Loucy (cell line): ENCODE measurements at regions not wholly inside any gene's neighbourhood (a gene's known extent, or its start where the extent isn't known, plus 50 kb on each side); places are given as distances from the start of the nearest gene placed in this dataset.
A peak's percentile ranks its signal among the peaks of the same experiment; 100 is the strongest.

Source experiments
- H2AFZ ChIP-seq: fragments of 200-600 bp; sonication (generic); 2 replicates; pipeline ENCODE4 v1.6.0; 2016; ENCODE audit warnings: antibody characterized with exemption, mild to moderate bottlenecking, low read length, moderate library complexity
- H3F3A ChIP-seq: fragments of 200-600 bp; 2 replicates; pipeline ENCODE4 v1.6.0; 2016; ENCODE audit warnings: antibody characterized with exemption, low read depth, mild to moderate bottlenecking
- H3K27me3 ChIP-seq: fragments of 200-600 bp; sonication (generic); 2 replicates; pipeline ENCODE4 v1.6.1; 2014; ENCODE audit warnings: low read length, mild to moderate bottlenecking; ENCODE audit not compliant: insufficient read depth, poor library complexity, severe bottlenecking
- H3K36me3 ChIP-seq: fragments of 200-600 bp; sonication (generic); 2 replicates; pipeline ENCODE4 v1.6.1; 2016; ENCODE audit warnings: low read length; ENCODE audit not compliant: insufficient read depth
- H3K4me1 ChIP-seq: fragments of 200-600 bp; sonication (generic); 2 replicates; pipeline ENCODE4 v1.5.1; 2014; ENCODE audit warnings: low read length, mild to moderate bottlenecking; ENCODE audit not compliant: insufficient read depth, poor library complexity, severe bottlenecking
- H3K4me2 ChIP-seq: fragments of 200-600 bp; sonication (generic); 2 replicates; pipeline ENCODE4 v1.6.0; 2014; ENCODE audit warnings: antibody characterized with exemption, low read length, low read depth, mild to moderate bottlenecking; ENCODE audit not compliant: poor library complexity, severe bottlenecking
- H3K4me3 ChIP-seq: fragments of 200-600 bp; sonication (generic); 2 replicates; pipeline ENCODE4 v1.5.1; 2014; ENCODE audit warnings: low read length, mild to moderate bottlenecking, mixed read lengths; ENCODE audit not compliant: poor library complexity, severe bottlenecking
- H3K79me2 ChIP-seq: fragments of 200-600 bp; sonication (generic); 2 replicates; pipeline ENCODE4 v1.6.1; 2014; ENCODE audit warnings: low read length; ENCODE audit not compliant: insufficient read depth
- H3K9ac ChIP-seq: fragments of 200-600 bp; sonication (generic); 2 replicates; pipeline ENCODE4 v1.6.0; 2014; ENCODE audit warnings: mild to moderate bottlenecking, low read depth, low read length, moderate library complexity; ENCODE audit not compliant: poor library complexity, severe bottlenecking
- H3K9me2 ChIP-seq: fragments of 200-600 bp; sonication (generic); replicated peaks from 2 replicates; pipeline ENCODE4 v1.6.1; 2016; ENCODE audit warnings: low read depth, low read length, mixed read lengths
- H3K9me3 ChIP-seq: fragments of 200-600 bp; sonication (generic); 2 replicates; pipeline ENCODE4 v1.6.1; 2014; ENCODE audit warnings: mild to moderate bottlenecking, antibody characterized with exemption, low read length, low read depth; ENCODE audit not compliant: insufficient read depth
- H4K20me1 ChIP-seq: fragments of 200-600 bp; sonication (generic); 2 replicates; pipeline ENCODE4 v1.6.0; 2014; ENCODE audit warnings: antibody characterized with exemption, low read length, mild to moderate bottlenecking; ENCODE audit not compliant: insufficient read depth, poor library complexity, severe bottlenecking
- EZH2phosphoT487 ChIP-seq: fragments of 200-600 bp; IDR thresholded peaks from 2 replicates; pipeline ENCODE4 v1.6.1; 2018; ENCODE audit warnings: antibody characterized with exemption, mild to moderate bottlenecking, moderate library complexity, borderline replicate concordance
- TF ChIP-seq, protein P1 (sequence below): fragments of 200-600 bp; sonication (generic); conservative IDR thresholded peaks from 2 replicates; pipeline ENCODE4 v1.5.1; 2014; ENCODE audit warnings: mild to moderate bottlenecking, antibody characterized with exemption, low read length

DNA sequence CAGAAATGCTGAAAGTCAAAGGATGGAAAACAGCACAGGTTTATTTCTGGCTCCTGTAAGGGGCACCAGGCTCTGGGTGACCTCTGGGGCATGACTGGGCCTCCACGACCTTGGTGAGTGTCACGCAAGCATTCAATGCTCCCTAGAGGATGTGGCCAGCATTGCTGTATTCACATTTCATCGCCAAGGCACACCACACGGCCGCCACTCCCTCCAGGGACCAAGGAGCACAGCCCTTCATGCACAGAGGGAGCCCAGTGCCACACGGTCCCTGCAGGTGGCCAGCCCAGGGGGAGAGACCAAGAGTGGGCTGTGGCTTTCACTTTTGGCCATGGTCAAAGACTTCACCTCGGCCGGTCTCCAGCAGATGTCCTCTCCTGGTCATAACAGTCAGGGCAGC, 137.4 kb upstream of the TNRC6C start:
- Histone ChIP-seq H3K27me3 (no peaks in the 10 kb centered on the region), H3K4me1 (peaks cover 8% of the 10 kb centered on the region), H3K9me2 (no peaks in the 10 kb centered on the region), H3K79me2 (no peaks in the 10 kb centered on the region), H3K4me2 (no peak overlapping the region), H3K9ac (no peak overlapping the region), H3F3A (no peaks in the 10 kb centered on the region), H3K4me3 (no peak overlapping the region), H3K36me3 (no peaks in the 10 kb centered on the region), H3K9me3 (no peaks in the 10 kb centered on the region), H2AFZ (no peak overlapping the region), H4K20me1 (no peaks in the 10 kb centered on the region)
- TF ChIP-seq EZH2phosphoT487: no peak
- TF ChIP-seq, protein P1, sequence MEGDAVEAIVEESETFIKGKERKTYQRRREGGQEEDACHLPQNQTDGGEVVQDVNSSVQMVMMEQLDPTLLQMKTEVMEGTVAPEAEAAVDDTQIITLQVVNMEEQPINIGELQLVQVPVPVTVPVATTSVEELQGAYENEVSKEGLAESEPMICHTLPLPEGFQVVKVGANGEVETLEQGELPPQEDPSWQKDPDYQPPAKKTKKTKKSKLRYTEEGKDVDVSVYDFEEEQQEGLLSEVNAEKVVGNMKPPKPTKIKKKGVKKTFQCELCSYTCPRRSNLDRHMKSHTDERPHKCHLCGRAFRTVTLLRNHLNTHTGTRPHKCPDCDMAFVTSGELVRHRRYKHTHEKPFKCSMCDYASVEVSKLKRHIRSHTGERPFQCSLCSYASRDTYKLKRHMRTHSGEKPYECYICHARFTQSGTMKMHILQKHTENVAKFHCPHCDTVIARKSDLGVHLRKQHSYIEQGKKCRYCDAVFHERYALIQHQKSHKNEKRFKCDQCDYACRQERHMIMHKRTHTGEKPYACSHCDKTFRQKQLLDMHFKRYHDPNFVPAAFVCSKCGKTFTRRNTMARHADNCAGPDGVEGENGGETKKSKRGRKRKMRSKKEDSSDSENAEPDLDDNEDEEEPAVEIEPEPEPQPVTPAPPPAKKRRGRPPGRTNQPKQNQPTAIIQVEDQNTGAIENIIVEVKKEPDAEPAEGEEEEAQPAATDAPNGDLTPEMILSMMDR: peak; percentile 49

DNA sequence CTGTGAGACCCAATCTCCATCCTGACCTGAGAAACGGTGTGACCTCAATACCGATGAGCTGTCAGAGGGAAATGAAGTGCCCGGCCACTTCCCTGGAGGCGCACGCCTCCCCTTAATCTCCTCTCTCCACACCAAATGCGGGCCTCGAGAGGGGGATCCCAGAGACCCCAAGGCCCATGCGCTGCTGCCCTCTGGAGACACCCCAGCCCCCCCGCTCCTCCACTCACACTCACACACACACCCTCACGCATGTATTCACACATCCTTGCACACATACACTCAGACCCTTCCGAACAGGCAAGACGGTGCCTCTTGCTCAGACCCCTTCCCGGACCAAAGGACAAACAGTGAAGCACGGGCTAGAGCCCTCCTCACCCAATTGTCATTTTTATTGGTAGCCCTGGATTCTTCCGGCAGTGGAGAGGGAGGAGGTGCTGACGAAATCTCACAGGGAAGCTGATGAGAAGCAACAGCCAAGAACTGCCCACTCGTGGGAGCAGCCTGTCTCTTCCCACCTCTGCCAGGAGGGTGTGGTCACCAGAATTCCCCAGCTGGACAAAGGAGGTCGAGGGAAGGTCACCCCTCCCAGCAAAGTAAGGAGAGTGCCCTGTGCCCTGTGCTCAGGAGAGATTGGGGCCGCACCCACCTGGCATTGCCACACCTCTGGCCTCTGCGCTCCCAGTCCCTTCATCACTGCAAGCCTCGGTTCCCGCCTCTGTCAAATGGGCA, 136.0 kb upstream of the TNRC6C start:
- Histone ChIP-seq H3K79me2 (no peaks in the 10 kb centered on the region), H3K9me3 (no peaks in the 10 kb centered on the region), H4K20me1 (no peaks in the 10 kb centered on the region), H3K36me3 (no peaks in the 10 kb centered on the region), H2AFZ (no peak overlapping the region), H3K9me2 (no peaks in the 10 kb centered on the region), H3K9ac (no peak overlapping the region), H3K4me3 (no peak overlapping the region), H3K27me3 (no peaks in the 10 kb centered on the region), H3F3A (no peaks in the 10 kb centered on the region), H3K4me1 (peaks cover 13% of the 10 kb centered on the region), H3K4me2 (no peak overlapping the region)
- TF ChIP-seq EZH2phosphoT487: no peak
- TF ChIP-seq, protein P1: no peak

DNA sequence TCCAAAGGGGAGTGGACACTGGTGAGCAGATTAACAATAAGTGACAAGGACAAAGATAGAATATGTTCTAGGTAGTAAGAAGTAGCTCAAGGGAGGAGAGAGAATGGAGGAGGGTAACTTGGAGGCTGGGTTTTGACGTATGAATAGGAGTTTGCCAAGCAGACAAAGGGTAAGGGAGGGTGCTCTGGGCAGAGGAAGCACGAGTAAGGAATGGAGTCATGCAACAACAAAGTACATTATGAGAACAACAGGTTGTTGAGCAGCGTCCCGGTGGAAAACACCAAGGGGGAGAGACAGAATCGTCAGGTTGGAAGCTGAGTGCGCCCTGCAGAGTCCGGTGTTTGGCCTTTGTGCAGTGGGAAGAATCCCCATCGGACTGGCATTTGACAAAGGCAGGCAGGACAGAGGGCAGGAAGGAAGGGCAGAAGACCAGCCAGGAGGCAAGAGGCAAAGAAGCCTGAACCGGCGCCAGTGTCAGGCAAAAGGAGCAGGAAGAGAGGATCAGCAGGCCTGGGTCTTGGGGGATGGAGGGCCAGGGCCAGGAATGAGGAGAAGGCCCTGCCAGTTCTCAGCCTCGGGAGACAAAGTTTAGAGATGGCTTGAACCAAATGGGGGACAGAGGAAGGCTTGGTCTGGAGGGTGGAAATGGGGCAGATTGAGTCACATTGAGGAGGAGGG, 134.3 kb upstream of the TNRC6C start:
- no peaks in the 10 kb centered on the region for H3K9me2 ChIP-seq
- no peak overlapping the region for H3K4me2 ChIP-seq
- H3F3A ChIP-seq: 0 out of 2 replicates have a peak, but pooled peaks cover 3% of the 10 kb centered on the region
- no peaks in the 10 kb centered on the region for H3K27me3 ChIP-seq
- no peaks in the 10 kb centered on the region for H3K36me3 ChIP-seq
- no peak overlapping the region for H2AFZ ChIP-seq
- H3K79me2 ChIP-seq: no peaks in the 10 kb centered on the region
- no peak overlapping the region for H3K9ac ChIP-seq
- no peak for TF ChIP-seq EZH2phosphoT487
- TF ChIP-seq, protein P1: no peak
- no peaks in the 10 kb centered on the region for H4K20me1 ChIP-seq
- peaks cover 21% of the 10 kb centered on the region for H3K4me1 ChIP-seq
- no peaks in the 10 kb centered on the region for H3K9me3 ChIP-seq
- H3K4me3 ChIP-seq: no peak overlapping the region
